ENCODE measurements at regions not wholly inside any gene's neighbourhood (a gene's known extent, or its start where the extent isn't known, plus 50 kb on each side); places are given as distances from the start of the nearest gene placed in this dataset.

DNA sequence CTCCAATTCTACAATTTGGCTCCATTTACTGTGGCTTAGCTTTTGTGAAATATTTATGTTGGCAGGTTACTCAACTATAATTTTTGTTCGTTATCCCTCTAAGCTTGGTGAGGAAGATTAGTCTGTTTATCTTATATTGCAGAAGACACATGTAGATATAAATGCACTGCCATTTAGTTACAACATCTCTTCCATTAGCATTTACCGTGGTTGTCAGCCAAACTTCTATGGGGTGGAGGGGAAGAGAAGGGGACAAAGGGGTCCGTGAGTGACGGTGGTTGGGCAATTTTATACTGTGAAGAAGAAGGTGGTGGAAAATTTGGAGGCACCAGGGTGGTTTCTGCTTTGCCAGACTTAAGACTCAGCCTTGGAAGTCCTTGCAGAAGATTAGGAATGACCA is 117.6 kb upstream of the CXCR4 start:
- Histone ChIP-seq H3K9me3 (no peaks in the 10 kb centered on the region), H3K4me1 (ENCODE audit: control insufficient read depth in 1 of 2, insufficient read depth in 1 of 2, low read depth in 1 of 2, low read length in 1 of 2) (peaks cover 31 to 37% of the 10 kb centered on the region in 2 experiments)
- TF ChIP-seq, protein P1, sequence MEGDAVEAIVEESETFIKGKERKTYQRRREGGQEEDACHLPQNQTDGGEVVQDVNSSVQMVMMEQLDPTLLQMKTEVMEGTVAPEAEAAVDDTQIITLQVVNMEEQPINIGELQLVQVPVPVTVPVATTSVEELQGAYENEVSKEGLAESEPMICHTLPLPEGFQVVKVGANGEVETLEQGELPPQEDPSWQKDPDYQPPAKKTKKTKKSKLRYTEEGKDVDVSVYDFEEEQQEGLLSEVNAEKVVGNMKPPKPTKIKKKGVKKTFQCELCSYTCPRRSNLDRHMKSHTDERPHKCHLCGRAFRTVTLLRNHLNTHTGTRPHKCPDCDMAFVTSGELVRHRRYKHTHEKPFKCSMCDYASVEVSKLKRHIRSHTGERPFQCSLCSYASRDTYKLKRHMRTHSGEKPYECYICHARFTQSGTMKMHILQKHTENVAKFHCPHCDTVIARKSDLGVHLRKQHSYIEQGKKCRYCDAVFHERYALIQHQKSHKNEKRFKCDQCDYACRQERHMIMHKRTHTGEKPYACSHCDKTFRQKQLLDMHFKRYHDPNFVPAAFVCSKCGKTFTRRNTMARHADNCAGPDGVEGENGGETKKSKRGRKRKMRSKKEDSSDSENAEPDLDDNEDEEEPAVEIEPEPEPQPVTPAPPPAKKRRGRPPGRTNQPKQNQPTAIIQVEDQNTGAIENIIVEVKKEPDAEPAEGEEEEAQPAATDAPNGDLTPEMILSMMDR (IDR thresholded peaks at IDR 0.05), result no peak

DNA sequence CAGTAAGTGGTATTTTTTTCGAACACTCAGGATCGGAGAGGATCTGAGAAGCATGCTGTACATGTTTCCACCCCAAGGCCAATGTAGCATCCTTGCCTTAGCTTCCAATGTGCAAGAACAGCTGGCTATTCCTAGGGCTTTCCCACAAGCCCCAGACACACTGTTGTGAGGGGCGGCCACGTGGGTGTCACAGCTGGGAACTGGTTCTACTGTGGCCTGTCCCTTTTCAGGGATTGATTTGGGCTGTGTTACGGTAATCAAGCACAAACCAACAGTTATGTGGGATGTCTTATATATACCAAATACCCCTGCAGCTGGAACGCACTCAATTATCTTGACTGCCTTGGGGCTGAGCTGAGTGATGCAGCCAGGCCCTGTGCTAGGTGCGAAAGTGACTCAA is 116.3 kb upstream of the CXCR4 start:
- TF ChIP-seq, protein P1 (IDR thresholded peaks at IDR 0.05), result no peak

More for the DNA sequence above, 117.6 kb upstream of the CXCR4 start:
- no peaks in the 10 kb centered on the region for H3K36me3 ChIP-seq
- H3K4me3 ChIP-seq (ENCODE audit: low read depth in 1 of 2, low read length in 1 of 2), result no peak overlapping the region
- no peak overlapping the region for H3K27ac ChIP-seq
- no peaks in the 10 kb centered on the region for H3K27me3 ChIP-seq

DNA sequence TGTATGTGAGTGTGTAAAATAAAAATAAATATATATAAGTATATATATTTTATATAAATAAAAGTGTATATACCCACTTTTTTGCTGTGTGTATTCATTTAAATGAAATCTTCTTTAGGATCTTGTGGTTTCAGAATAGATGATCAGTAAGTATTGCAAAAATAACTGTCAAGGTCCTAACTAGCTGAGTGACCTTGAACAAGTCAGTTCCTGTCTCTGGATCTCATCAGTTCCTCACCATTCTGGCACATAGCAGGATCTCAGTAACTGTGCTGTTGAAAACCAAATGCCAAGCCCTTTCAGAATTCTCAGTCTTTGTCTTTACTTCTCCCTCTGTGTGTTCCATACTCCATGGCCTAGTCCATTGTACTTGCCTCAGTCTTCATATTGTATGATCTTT is 115.3 kb upstream of the CXCR4 start:
- Histone ChIP-seq H3K27me3 (no peaks in the 10 kb centered on the region), H3K36me3 (no peaks in the 10 kb centered on the region), H3K27ac (peak overlapping the region; percentile 47), H3K4me1 (ENCODE audit: control insufficient read depth in 1 of 2, insufficient read depth in 1 of 2, low read depth in 1 of 2, low read length in 1 of 2) (peaks cover 18% of the 10 kb centered on the region in 2 experiments), H3K9me3 (no peaks in the 10 kb centered on the region), H3K4me3 (ENCODE audit: low read depth in 1 of 2, low read length in 1 of 2) (no peak overlapping the region)
- TF ChIP-seq, protein P1 (IDR thresholded peaks at IDR 0.05), result no peak

More for the DNA sequence above, 116.3 kb upstream of the CXCR4 start:
- H3K36me3 ChIP-seq, result no peaks in the 10 kb centered on the region
- no peak overlapping the region for H3K27ac ChIP-seq
- no peaks in the 10 kb centered on the region for H3K27me3 ChIP-seq
- no peak overlapping the region for H3K4me3 ChIP-seq (ENCODE audit: low read depth in 1 of 2, low read length in 1 of 2)
- peaks cover 26 to 27% of the 10 kb centered on the region in 2 experiments for H3K4me1 ChIP-seq (ENCODE audit: control insufficient read depth in 1 of 2, insufficient read depth in 1 of 2, low read depth in 1 of 2, low read length in 1 of 2)
- H3K9me3 ChIP-seq, result no peaks in the 10 kb centered on the region

DNA sequence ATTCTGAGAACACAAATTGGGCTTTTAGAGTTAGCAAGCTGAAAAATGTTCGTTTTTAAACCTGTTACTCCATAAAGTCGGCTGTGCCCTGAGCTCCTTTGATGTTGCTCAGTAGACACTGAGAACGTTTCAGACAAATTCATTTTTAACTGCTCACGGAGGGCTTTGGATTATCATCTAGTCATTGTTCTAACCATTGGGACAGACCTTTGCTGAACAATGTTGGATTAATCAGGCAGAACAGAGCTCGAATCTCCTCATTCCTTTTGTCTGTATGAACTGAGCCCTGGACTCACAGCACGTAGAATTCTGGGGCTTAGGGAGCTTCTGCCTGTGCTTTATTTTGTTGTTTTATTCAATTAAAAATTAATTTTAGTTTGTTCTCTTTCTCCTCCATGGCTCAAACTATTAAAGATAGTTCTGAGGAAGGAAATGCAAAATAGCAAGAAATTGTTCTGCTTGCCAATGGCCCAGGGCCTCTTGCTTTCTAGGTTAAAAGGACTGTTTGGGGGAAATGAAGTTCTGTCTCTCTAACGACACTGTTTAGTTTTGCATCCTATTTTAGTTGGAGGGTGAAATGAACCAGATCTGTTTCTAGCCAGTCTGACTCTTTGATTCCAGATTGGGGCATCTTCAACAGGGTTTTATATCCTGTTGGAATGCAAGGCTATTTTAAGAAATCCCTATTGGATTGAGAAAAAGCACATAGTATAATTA is 114.7 kb upstream of the CXCR4 start:
- Histone ChIP-seq H3K27ac (peak overlapping the region; percentile 16), H3K9me3 (no peaks in the 10 kb centered on the region), H3K36me3 (no peaks in the 10 kb centered on the region), H3K4me1 (ENCODE audit: control insufficient read depth in 1 of 2, insufficient read depth in 1 of 2, low read depth in 1 of 2, low read length in 1 of 2) (peaks cover 11% of the 10 kb centered on the region in 2 experiments), H3K4me3 (ENCODE audit: low read depth in 1 of 2, low read length in 1 of 2) (no peak overlapping the region), H3K27me3 (no peaks in the 10 kb centered on the region)
- TF ChIP-seq, protein P1 (IDR thresholded peaks at IDR 0.05), result no peak

DNA sequence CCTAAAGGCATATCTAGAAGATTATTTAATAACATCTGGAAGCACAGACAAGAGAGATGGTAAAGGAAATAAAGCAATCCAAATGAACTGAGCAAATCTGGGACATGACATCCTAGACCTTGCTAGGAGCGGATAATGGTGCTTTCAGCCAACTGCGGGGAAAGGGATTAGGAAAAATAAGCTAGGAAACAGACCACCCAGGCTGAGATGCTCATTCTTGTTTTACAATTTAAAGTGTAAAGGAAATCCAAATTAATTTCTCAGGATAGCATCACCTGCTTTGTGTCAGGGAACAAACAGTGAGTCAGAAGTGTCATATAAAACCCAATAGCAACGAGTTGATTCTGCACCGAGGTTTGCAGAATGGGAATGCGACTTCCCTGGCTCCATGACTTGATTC is 112.5 kb upstream of the CXCR4 start:
- TF ChIP-seq, protein P1 (IDR thresholded peaks at IDR 0.05), result no peak
- no peaks in the 10 kb centered on the region for H3K27me3 ChIP-seq
- H3K4me1 ChIP-seq (ENCODE audit: control insufficient read depth in 1 of 2, insufficient read depth in 1 of 2, low read depth in 1 of 2, low read length in 1 of 2), result peaks cover 23 to 25% of the 10 kb centered on the region in 2 experiments
- no peak overlapping the region for H3K4me3 ChIP-seq (ENCODE audit: low read depth in 1 of 2, low read length in 1 of 2)
- H3K27ac ChIP-seq, result no peak overlapping the region
- H3K9me3 ChIP-seq, result no peaks in the 10 kb centered on the region
- no peaks in the 10 kb centered on the region for H3K36me3 ChIP-seq

Data from neutrophil (primary cell).